Activated B cell treated with CpG ODN at 0.5 μM for 24 hours (primary cell): ENCODE measurements at regions not wholly inside any gene's neighbourhood (a gene's known extent, or its start where the extent isn't known, plus 50 kb on each side); places are given as distances from the start of the nearest gene placed in this dataset.
A peak's percentile ranks its signal among the peaks of the same experiment; 100 is the strongest.

Experiments
- ATAC-seq: fragments of 200-7000 bp; cut with Tn5 transposase; one replicate; pipeline ENCODE4 v1.10.0; 2021; ENCODE audit warnings: low read depth, mild to moderate bottlenecking, moderate library complexity
- CTCF ChIA-PET: fragments of 350-600 bp; sonication (Branson Sonifier 250); formaldehyde crosslinking; loops from one replicate; lab custom pipeline; 2021; ENCODE audit warnings: antibody characterized with exemption; lab: Charles Lee
- POLR2A ChIA-PET: fragments of 350-600 bp; sonication (Branson Sonifier 250); formaldehyde crosslinking; loops from one replicate; lab custom pipeline; 2021; ENCODE audit warnings: antibody characterized with exemption; lab: Charles Lee
- DNase-seq: peaks from one replicate; pipeline ENCODE4 v3.0.0; 2022
- H3K27ac Mint-ChIP-seq: one replicate; pipeline ENCODE4 v1.8.0; 2020; ENCODE audit warnings: mixed read lengths
- H3K27me3 Mint-ChIP-seq: one replicate; pipeline ENCODE4 v1.8.0; 2021; ENCODE audit warnings: mixed read lengths
- H3K36me3 Mint-ChIP-seq: one replicate; pipeline ENCODE4 v1.8.0; 2021; ENCODE audit warnings: low read depth, mixed read lengths
- H3K4me1 Mint-ChIP-seq: one replicate; pipeline ENCODE4 v1.8.0; 2021; ENCODE audit warnings: mixed read lengths
- H3K4me3 Mint-ChIP-seq: one replicate; pipeline ENCODE4 v1.8.0; 2020; ENCODE audit warnings: mild to moderate bottlenecking, mixed read lengths
- H3K9me3 Mint-ChIP-seq: one replicate; pipeline ENCODE4 v1.8.0; 2020; ENCODE audit warnings: mixed read lengths
- intact Hi-C: fragments of 100-400 bp; cut with micrococcal nuclease; formaldehyde crosslinking; loops from one replicate; pipeline ENCODE4 v1.15.1; 2024
- TF ChIP-seq, protein P1 (sequence below): fragments of 200-600 bp; IDR thresholded peaks from one replicate; pipeline ENCODE4 v1.8.0; 2022; ENCODE audit warnings: antibody characterized with exemption, mild to moderate bottlenecking

DNA sequence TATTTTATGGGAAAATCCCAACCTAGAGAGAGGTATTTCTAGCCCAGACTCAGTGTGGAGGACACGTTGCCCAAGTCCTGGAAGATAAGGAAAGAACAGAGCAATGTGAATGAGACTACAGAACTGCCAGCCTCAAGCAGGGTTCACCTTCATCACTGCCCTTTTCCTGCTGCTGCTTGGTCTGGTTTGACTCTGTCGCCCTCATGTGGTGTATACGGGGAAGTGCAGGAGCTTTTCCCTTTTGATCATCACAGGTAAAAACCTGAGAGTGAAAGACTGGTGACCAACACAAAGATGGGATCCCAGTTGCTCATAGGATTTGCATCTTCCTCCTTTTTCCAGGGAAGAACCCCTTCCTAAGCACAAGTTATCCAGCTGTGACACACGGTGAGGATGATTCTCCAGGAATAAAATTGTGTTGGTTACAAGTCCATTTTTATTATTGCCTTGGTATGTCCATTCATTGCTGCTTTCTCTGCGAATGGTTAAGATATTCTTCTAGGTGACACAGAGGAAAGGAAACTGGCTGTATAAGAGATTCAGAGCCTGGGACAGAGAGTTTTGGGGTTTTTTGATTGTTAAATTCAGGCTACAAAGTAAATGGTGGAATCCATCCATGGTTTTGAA, 89.5 kb upstream of the CD53 start:
- Mint-ChIP-seq H3K9me3 (no peaks in the 10 kb centered on the region), H3K4me3 (no peak overlapping the region), H3K27me3 (no peaks in the 10 kb centered on the region), H3K27ac (peak overlapping the region; percentile 42), H3K4me1 (peaks cover 69% of the 10 kb centered on the region), H3K36me3 (no peaks in the 10 kb centered on the region)
- TF ChIP-seq, protein P1, sequence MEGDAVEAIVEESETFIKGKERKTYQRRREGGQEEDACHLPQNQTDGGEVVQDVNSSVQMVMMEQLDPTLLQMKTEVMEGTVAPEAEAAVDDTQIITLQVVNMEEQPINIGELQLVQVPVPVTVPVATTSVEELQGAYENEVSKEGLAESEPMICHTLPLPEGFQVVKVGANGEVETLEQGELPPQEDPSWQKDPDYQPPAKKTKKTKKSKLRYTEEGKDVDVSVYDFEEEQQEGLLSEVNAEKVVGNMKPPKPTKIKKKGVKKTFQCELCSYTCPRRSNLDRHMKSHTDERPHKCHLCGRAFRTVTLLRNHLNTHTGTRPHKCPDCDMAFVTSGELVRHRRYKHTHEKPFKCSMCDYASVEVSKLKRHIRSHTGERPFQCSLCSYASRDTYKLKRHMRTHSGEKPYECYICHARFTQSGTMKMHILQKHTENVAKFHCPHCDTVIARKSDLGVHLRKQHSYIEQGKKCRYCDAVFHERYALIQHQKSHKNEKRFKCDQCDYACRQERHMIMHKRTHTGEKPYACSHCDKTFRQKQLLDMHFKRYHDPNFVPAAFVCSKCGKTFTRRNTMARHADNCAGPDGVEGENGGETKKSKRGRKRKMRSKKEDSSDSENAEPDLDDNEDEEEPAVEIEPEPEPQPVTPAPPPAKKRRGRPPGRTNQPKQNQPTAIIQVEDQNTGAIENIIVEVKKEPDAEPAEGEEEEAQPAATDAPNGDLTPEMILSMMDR = peak; percentile 91
- ATAC-seq (peak; percentile 25), DNase-seq (no peak)
- CTCF ChIA-PET = interaction anchor here (0.6 to 8.2 kb wide), 20 partner anchors 9 to 550 kb away, joined by 3 to 98 read pairs (median 4); partner anchors contain the start of genes CD53, KCNA2 and RBM15
- intact Hi-C loops = loop anchor here (1.0 to 10.0 kb wide), 11 partner anchors 47 to 985 kb away; partner anchors contain the start of gene KCNA3
- POLR2A ChIA-PET = interaction anchor here (0.7 to 2.9 kb wide), 4 partner anchors 89 to 220 kb away, joined by 3 to 20 read pairs (median 6); partner anchors contain the start of genes CD53 and LRIF1

DNA sequence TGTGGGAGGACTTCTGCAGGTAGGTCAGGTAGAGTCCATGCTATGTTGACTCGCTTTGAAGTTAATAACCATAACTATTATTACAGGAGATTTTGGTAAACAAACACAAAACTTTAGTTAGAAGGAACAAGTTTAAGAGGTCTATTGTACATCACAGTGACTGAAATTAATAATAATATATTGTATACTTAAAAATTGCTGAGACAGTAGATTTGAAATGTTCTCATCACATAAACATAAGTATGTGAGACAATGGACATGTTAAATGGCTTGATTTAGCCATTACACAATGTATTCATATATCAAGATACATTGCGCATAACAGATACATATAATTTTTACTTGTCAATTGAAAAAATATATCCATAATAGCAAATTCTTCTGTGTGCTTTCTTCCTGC, 91.4 kb upstream of the CD53 start:
- no peak for DNase-seq
- no peaks in the 10 kb centered on the region for H3K27me3 Mint-ChIP-seq
- ChIA-PET CTCF (interaction anchor here (0.8 to 8.2 kb wide), 22 partner anchors 9 to 553 kb away, joined by 3 to 98 read pairs (median 5); partner anchors contain the start of genes CD53 and LRIF1), POLR2A (interaction anchor here (1.1 to 1.6 kb wide), 4 partner anchors 91 to 162 kb away, joined by 3 to 8 read pairs (median 5); partner anchors contain the start of gene CD53)
- TF ChIP-seq, protein P1 = no peak
- no peak for ATAC-seq
- H3K9me3 Mint-ChIP-seq = no peaks in the 10 kb centered on the region
- H3K4me3 Mint-ChIP-seq = no peak overlapping the region
- H3K27ac Mint-ChIP-seq = no peak overlapping the region
- no peaks in the 10 kb centered on the region for H3K36me3 Mint-ChIP-seq
- peaks cover 50% of the 10 kb centered on the region for H3K4me1 Mint-ChIP-seq
- intact Hi-C loops = loop anchor here (1.0 to 10.0 kb wide), 7 partner anchors 15 to 551 kb away; partner anchors contain the start of gene KCNA3

DNA sequence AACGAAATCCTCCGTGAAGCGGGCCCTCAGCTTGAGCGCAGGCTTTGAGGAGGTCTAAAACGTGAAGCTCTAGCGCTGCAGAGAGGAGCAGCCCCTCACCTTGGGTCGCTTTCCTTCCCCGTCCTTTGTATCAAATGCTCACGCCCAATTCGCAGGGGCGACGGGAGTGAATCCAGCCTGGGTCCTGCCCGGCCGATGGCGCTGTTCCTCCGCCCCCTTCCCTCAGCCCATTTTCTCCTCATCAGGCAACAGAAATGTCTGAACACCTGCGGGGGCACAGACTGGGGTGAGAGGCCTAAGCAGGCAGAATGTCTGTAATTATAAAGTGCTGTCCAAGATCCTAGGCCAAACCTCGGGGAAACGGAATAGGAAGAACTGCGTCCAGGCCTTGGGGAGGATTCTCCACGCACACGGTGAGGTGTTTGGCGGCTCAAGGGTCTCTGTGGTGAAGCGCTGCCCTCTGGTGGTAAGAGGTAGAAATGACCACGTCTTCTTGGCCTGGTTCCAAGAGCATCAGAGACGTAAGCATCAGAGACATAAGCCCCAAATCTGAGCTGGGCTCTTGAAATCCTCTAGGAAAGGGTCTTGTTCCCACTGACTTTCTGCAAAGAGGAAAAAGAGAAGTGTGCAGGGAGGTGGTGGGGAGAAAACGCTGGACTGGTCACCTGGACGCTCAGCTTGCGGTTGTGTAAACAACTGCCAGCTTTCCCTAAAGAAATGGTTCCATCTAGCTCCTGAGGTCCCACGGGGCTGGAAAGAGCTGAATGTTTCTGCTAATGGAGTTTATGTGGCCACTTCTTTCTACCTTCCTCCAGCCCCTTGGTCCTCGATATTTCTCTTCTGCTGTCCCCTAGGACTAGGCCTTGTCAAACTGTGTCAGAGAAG, 92.1 kb upstream of the CD53 start:
- no peaks in the 10 kb centered on the region for H3K9me3 Mint-ChIP-seq
- peaks cover 43% of the 10 kb centered on the region for H3K4me1 Mint-ChIP-seq
- no peak overlapping the region for H3K27ac Mint-ChIP-seq
- ChIA-PET POLR2A (interaction anchor here (0.5 to 1.6 kb wide), 5 partner anchors 92 to 165 kb away, joined by 3 to 9 read pairs (median 7); partner anchors contain the start of gene CD53), CTCF (interaction anchor here (0.8 to 8.2 kb wide), 22 partner anchors 9 to 553 kb away, joined by 3 to 98 read pairs (median 5); partner anchors contain the start of genes CD53 and LRIF1)
- no peaks in the 10 kb centered on the region for H3K36me3 Mint-ChIP-seq
- intact Hi-C loops = loop anchor here (1.0 to 10.0 kb wide), 7 partner anchors 15 to 551 kb away; partner anchors contain the start of gene KCNA3
- peak; percentile 48 for DNase-seq
- TF ChIP-seq, protein P1 = no peak
- H3K27me3 Mint-ChIP-seq = no peaks in the 10 kb centered on the region
- peak overlapping the region; percentile 47 for H3K4me3 Mint-ChIP-seq
- ATAC-seq = peak; percentile 85

DNA sequence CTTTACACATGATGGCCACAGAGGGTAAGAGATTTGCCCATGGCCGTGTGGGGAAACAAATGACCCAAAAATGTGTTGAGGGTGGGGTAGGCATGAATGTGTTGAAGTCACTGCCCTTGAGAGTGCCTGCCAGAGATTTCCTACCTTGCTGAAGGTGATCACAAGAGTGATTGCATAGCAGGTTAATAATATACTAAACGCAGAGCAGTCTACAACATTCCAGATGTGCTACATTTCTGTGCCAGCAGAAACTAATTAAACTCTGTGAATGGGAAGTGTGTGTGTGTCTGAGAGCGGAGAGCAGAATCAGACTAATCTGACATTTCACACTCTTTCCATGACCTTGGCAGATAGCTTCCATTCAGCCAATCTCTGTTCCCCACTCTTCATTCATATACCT, 93.3 kb upstream of the CD53 start:
- no peaks in the 10 kb centered on the region for H3K36me3 Mint-ChIP-seq
- intact Hi-C loops = loop anchor here (5.0 to 10.0 kb wide), 4 partner anchors 107 to 553 kb away; partner anchors contain the start of gene KCNA3
- no peaks in the 10 kb centered on the region for H3K9me3 Mint-ChIP-seq
- TF ChIP-seq, protein P1 = no peak
- DNase-seq (no peak), ATAC-seq (no peak)
- no peak overlapping the region for H3K4me3 Mint-ChIP-seq
- H3K4me1 Mint-ChIP-seq = peaks cover 31% of the 10 kb centered on the region
- H3K27me3 Mint-ChIP-seq = no peaks in the 10 kb centered on the region
- no peak overlapping the region for H3K27ac Mint-ChIP-seq
- POLR2A ChIA-PET = interaction anchor here (0.7 kb wide), 1 partner anchor 166 kb away, joined by 4 read pairs; no protein-coding TSS in a partner anchor
- CTCF ChIA-PET = interaction anchor here (1.5 to 8.2 kb wide), 10 partner anchors 12 to 224 kb away, joined by 4 to 98 read pairs (median 21); no protein-coding TSS in a partner anchor
